H9 (cell line): ENCODE measurements at regions not wholly inside any gene's neighbourhood (a gene's known extent, or its start where the extent isn't known, plus 50 kb on each side); places are given as distances from the start of the nearest gene placed in this dataset.
A peak's percentile ranks its signal among the peaks of the same experiment; 100 is the strongest.

Source experiments
- DNase-seq: peaks from one replicate; pipeline ENCODE4 v3.0.0-alpha.2; 2017
- H2AFZ ChIP-seq: one replicate; pipeline ENCODE4 v1.6.1; 2013; ENCODE audit warnings: mild to moderate bottlenecking, low read length, control low read depth, moderate library complexity
- H2AK5ac ChIP-seq: 2 replicates; pipeline ENCODE4 v1.6.1; 2013; ENCODE audit warnings: low read length, control low read depth, mixed read lengths; ENCODE audit not compliant: insufficient read length
- H2BK120ac ChIP-seq: one replicate; pipeline ENCODE4 v1.6.1; 2013; ENCODE audit warnings: low read depth, mild to moderate bottlenecking, low read length, control low read depth, inconsistent platforms; ENCODE audit not compliant: poor library complexity, severe bottlenecking
- H2BK12ac ChIP-seq: 2 replicates; pipeline ENCODE4 v1.6.1; 2013; ENCODE audit warnings: low read length, control low read depth, mixed read lengths, low read depth; ENCODE audit not compliant: insufficient read length
- H2BK15ac ChIP-seq: 2 replicates; pipeline ENCODE4 v1.6.1; 2013; ENCODE audit warnings: low read depth, low read length, control low read depth
- H2BK20ac ChIP-seq: one replicate; pipeline ENCODE4 v1.6.1; 2013; ENCODE audit warnings: low read depth, mild to moderate bottlenecking, low read length, control low read depth, inconsistent platforms; ENCODE audit not compliant: poor library complexity, severe bottlenecking
- H2BK5ac ChIP-seq: 2 replicates; pipeline ENCODE4 v1.6.1; 2013; ENCODE audit warnings: low read length, control low read depth, mixed read lengths; ENCODE audit not compliant: insufficient read length
- H3K14ac ChIP-seq: 2 replicates; pipeline ENCODE4 v1.6.1; 2013; ENCODE audit warnings: low read length, control low read depth; ENCODE audit not compliant: insufficient read depth
- H3K18ac ChIP-seq: 2 replicates; pipeline ENCODE4 v1.6.1; 2013; ENCODE audit warnings: low read depth, mild to moderate bottlenecking, mixed read lengths, low read length, control low read depth; ENCODE audit not compliant: insufficient read length
- H3K23ac ChIP-seq: 2 replicates; pipeline ENCODE4 v1.6.1; 2013; ENCODE audit warnings: low read length, control low read depth, mixed read lengths, low read depth; ENCODE audit not compliant: insufficient read length
- H3K23me2 ChIP-seq: 2 replicates; pipeline ENCODE4 v1.6.1; 2013; ENCODE audit warnings: low read depth, mild to moderate bottlenecking, mixed read lengths, low read length, control low read depth; ENCODE audit not compliant: insufficient read length, poor library complexity, severe bottlenecking
- H3K27ac ChIP-seq: 2 replicates; pipeline ENCODE4 v1.5.1; 2013; ENCODE audit warnings: low read length, control low read depth, mixed read lengths, low read depth; ENCODE audit not compliant: insufficient read length
- H3K27me3 ChIP-seq: 2 replicates; pipeline ENCODE4 v1.6.1; 2013; ENCODE audit warnings: low read length, control low read depth, inconsistent platforms; ENCODE audit not compliant: insufficient read depth
- H3K4ac ChIP-seq: 2 replicates; pipeline ENCODE4 v1.6.1; 2013; ENCODE audit warnings: low read depth, mild to moderate bottlenecking, control low read depth, inconsistent platforms, low read length, moderate library complexity
- H3K4me1 ChIP-seq: 2 replicates; pipeline ENCODE4 v1.6.1; 2013; ENCODE audit warnings: low read length, control low read depth, inconsistent platforms; ENCODE audit not compliant: insufficient read depth
- H3K4me2 ChIP-seq: 2 replicates; pipeline ENCODE4 v1.6.1; 2013; ENCODE audit warnings: low read length, control low read depth, mixed read lengths; ENCODE audit not compliant: insufficient read length, insufficient read depth
- H3K56ac ChIP-seq: 2 replicates; pipeline ENCODE4 v1.6.1; 2013; ENCODE audit warnings: low read depth, mild to moderate bottlenecking, mixed read lengths, low read length, control low read depth; ENCODE audit not compliant: insufficient read length
- H3K79me1 ChIP-seq: 2 replicates; pipeline ENCODE4 v1.6.1; 2013; ENCODE audit warnings: low read depth, mild to moderate bottlenecking, moderate library complexity, low read length, control low read depth, inconsistent platforms; ENCODE audit not compliant: insufficient read depth, poor library complexity, severe bottlenecking
- H3K79me2 ChIP-seq: 2 replicates; pipeline ENCODE4 v1.6.1; 2013; ENCODE audit warnings: low read length, control low read depth, inconsistent platforms; ENCODE audit not compliant: insufficient read depth
- H3K9ac ChIP-seq: 2 replicates; pipeline ENCODE4 v1.6.1; 2013; ENCODE audit warnings: low read length, control low read depth, mixed read lengths; ENCODE audit not compliant: insufficient read length; ENCODE audit errors: extremely low read depth
- H3K9me3 ChIP-seq: one replicate; pipeline ENCODE4 v1.6.1; 2013; ENCODE audit warnings: low read depth, low read length, inconsistent platforms; ENCODE audit not compliant: control insufficient read depth
- H3T11ph ChIP-seq: one replicate; pipeline ENCODE4 v1.6.1; 2013; ENCODE audit warnings: mild to moderate bottlenecking, low read length, control low read depth, inconsistent platforms
- H4K20me1 ChIP-seq: one replicate; pipeline ENCODE4 v1.6.1; 2013; ENCODE audit not compliant: control insufficient read depth, insufficient read length, insufficient read depth
- H4K5ac ChIP-seq: 2 replicates; pipeline ENCODE4 v1.6.1; 2013; ENCODE audit warnings: low read depth, mild to moderate bottlenecking, mixed read lengths, low read length, control low read depth; ENCODE audit not compliant: insufficient read length
- H4K8ac ChIP-seq: replicated peaks from 2 replicates; pipeline ENCODE4 v1.6.1; 2013; ENCODE audit warnings: low read length, control low read depth, mixed read lengths, low read depth; ENCODE audit not compliant: insufficient read length
- H4K91ac ChIP-seq: 2 replicates; pipeline ENCODE4 v1.6.1; 2013; ENCODE audit warnings: low read depth, mild to moderate bottlenecking, moderate library complexity, mixed read lengths, low read length, control low read depth; ENCODE audit not compliant: insufficient read length
- H3K27ac Mint-ChIP-seq, 3 experiments: 2 replicates in 2 of 3; 3 replicates in 1 of 3; pipeline ENCODE4 v1.8.0; 2020 to 2021; ENCODE audit warnings: mixed read lengths in 3 of 3, mild to moderate bottlenecking in 1 of 3, moderate library complexity in 1 of 3
- H3K27me3 Mint-ChIP-seq: 2 replicates; pipeline ENCODE4 v1.8.0; 2021; ENCODE audit warnings: low read depth, mild to moderate bottlenecking, moderate library complexity, mixed read lengths
- H3K36me3 Mint-ChIP-seq, 3 experiments: 2 replicates in 2 of 3; 3 replicates in 1 of 3; pipeline ENCODE4 v1.8.0; 2020 to 2021; ENCODE audit warnings: low read depth in 3 of 3, mixed read lengths in 3 of 3; ENCODE audit not compliant: insufficient read depth in 1 of 3
- H3K4me1 Mint-ChIP-seq, 2 experiments: 2 replicates each; pipeline ENCODE4 v1.8.0; 2020; ENCODE audit warnings: mixed read lengths in 2 of 2
- H3K4me3 Mint-ChIP-seq, 2 experiments: 2 replicates in 1 of 2; 3 replicates in 1 of 2; pipeline ENCODE4 v1.8.0; 2020 to 2021; ENCODE audit warnings: mild to moderate bottlenecking in 2 of 2, mixed read lengths in 2 of 2, moderate library complexity in 1 of 2
- H3K9me3 Mint-ChIP-seq, 2 experiments: 2 replicates in 1 of 2; 3 replicates in 1 of 2; pipeline ENCODE4 v1.8.0; 2020; ENCODE audit warnings: mild to moderate bottlenecking in 2 of 2, mixed read lengths in 2 of 2, moderate library complexity in 1 of 2
- WGBS: extraction: QIAGEN DNeasy Blood & Tissue Kit; methylation state at CpG from one replicate; pipeline ENCODE4 v1.1.7; 2013; ENCODE audit warnings: missing lambda C conversion rate, low lambda C conversion rate, mixed read lengths; ENCODE audit not compliant: insufficient read length; ENCODE audit errors: extremely low coverage; 5-methylcytosine and 5-hydroxymethylcytosine counted together
- TF ChIP-seq, protein P1 (sequence below): fragments of 200-600 bp; sonication (generic); conservative IDR thresholded peaks from 3 replicates; pipeline ENCODE4 v1.8.0; 2021; ENCODE audit warnings: antibody characterized with exemption, mild to moderate bottlenecking

DNA sequence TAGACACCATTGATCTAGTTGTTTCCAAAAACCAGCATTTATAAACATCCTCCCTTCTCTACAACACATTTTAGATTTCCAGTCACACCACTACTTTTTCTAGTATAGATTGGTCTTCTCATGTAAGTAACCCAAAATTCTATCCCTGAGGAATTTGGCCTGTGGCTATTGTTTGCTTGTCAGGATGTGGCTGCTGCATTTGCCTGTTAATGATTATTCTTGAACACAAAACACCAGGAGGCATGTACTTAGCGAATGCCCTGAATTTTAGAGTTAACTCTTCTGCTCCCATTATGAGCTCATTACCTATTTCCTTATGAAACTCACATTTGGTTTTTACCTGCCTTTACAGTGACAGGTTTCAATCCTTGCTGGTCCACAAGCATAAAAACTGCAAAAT lies 102.0 kb upstream of the FSTL5 start:
- Histone ChIP-seq H4K8ac (no peak overlapping the region), H4K20me1 (no peaks in the 10 kb centered on the region), H3K9me3 (no peaks in the 10 kb centered on the region), H3K79me2 (no peaks in the 10 kb centered on the region), H2BK12ac (no peak overlapping the region), H3K56ac (no peak overlapping the region), H3K27me3 (no peaks in the 10 kb centered on the region), H4K91ac (no peak overlapping the region), H2BK20ac (peak overlapping the region; percentile 75), H3K4me2 (no peak overlapping the region), H3K9ac (no peak overlapping the region), H3K4ac (no peak overlapping the region), H3T11ph (no peak overlapping the region), H4K5ac (no peak overlapping the region), H3K79me1 (no peaks in the 10 kb centered on the region), H3K23ac (no peak overlapping the region), H3K14ac (no peak overlapping the region), H3K18ac (no peak overlapping the region), H2BK15ac (no peak overlapping the region), H2BK120ac (no peak overlapping the region), H2AK5ac (no peak overlapping the region), H2AFZ (no peak overlapping the region), H3K27ac (no peak overlapping the region), H3K4me1 (peaks cover 2% of the 10 kb centered on the region; the same call in 1 of the 2 replicates), H2BK5ac (no peak overlapping the region), H3K23me2 (no peaks in the 10 kb centered on the region)
- DNase-seq = no peak
- Mint-ChIP-seq H3K36me3 (peaks cover 15 to 31% (median 22%) of the 10 kb centered on the region in 3 experiments), H3K4me1 (peaks cover 12% of the 10 kb centered on the region in 2 experiments), H3K27ac (peak overlapping the region in 1 of 3 experiments; percentile 92; a peak in 3 of 7 replicates), H3K27me3 (no peaks in the 10 kb centered on the region), H3K9me3 (peaks cover 25 to 26% of the 10 kb centered on the region in 2 experiments), H3K4me3 (no peak overlapping the region)
- WGBS = no CpG with 5 or more reads among the region's 1 CpG
- TF ChIP-seq, protein P1, sequence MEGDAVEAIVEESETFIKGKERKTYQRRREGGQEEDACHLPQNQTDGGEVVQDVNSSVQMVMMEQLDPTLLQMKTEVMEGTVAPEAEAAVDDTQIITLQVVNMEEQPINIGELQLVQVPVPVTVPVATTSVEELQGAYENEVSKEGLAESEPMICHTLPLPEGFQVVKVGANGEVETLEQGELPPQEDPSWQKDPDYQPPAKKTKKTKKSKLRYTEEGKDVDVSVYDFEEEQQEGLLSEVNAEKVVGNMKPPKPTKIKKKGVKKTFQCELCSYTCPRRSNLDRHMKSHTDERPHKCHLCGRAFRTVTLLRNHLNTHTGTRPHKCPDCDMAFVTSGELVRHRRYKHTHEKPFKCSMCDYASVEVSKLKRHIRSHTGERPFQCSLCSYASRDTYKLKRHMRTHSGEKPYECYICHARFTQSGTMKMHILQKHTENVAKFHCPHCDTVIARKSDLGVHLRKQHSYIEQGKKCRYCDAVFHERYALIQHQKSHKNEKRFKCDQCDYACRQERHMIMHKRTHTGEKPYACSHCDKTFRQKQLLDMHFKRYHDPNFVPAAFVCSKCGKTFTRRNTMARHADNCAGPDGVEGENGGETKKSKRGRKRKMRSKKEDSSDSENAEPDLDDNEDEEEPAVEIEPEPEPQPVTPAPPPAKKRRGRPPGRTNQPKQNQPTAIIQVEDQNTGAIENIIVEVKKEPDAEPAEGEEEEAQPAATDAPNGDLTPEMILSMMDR = no peak
